Aorta (tissue), 5 donors: ENCODE measurements at regions not wholly inside any gene's neighbourhood (a gene's known extent, or its start where the extent isn't known, plus 50 kb on each side); places are given as distances from the start of the nearest gene placed in this dataset.

Source experiments
- ATAC-seq: fragments of 200-7000 bp; cut with Tn5 transposase; one replicate; pipeline ENCODE4 v1.9.1; 2022; ENCODE audit warnings: moderate library complexity; ENCODE audit not compliant: low FRiP score
- DNase-seq, 2 donors: peaks; one replicate each; pipeline ENCODE4 v3.0.0-alpha.2; 2020
- H3K27ac ChIP-seq, 2 donors: one replicate each; pipeline ENCODE4 v1.5.1; 2013; ENCODE audit warnings: low read length in 2 of 2, mild to moderate bottlenecking in 2 of 2, moderate library complexity in 2 of 2, control low read depth in 1 of 2, inconsistent platforms in 1 of 2, low read depth in 1 of 2
- H3K27me3 ChIP-seq, 2 donors: one replicate each; pipeline ENCODE4 v1.6.1; 2013; ENCODE audit warnings: control low read depth in 1 of 2, low read length in 1 of 2, mild to moderate bottlenecking in 1 of 2, moderate library complexity in 1 of 2; ENCODE audit not compliant: insufficient read depth in 2 of 2, control insufficient read depth in 1 of 2
- H3K36me3 ChIP-seq, 2 donors: one replicate each; pipeline ENCODE4 v1.6.1; 2013; ENCODE audit warnings: control low read depth in 1 of 2, low read length in 1 of 2, mild to moderate bottlenecking in 1 of 2; ENCODE audit not compliant: insufficient read depth in 2 of 2, control insufficient read depth in 1 of 2
- H3K4me1 ChIP-seq, 2 donors: one replicate each; pipeline ENCODE4 v1.6.1; 2013; ENCODE audit warnings: low read length in 2 of 2, control low read depth in 1 of 2, mild to moderate bottlenecking in 1 of 2, moderate library complexity in 1 of 2; ENCODE audit not compliant: insufficient read depth in 2 of 2, control insufficient read depth in 1 of 2
- H3K4me3 ChIP-seq, 2 donors: one replicate each; pipeline ENCODE4 v1.5.1; 2013; ENCODE audit warnings: low read length in 2 of 2, control low read depth in 1 of 2, mild to moderate bottlenecking in 1 of 2
- H3K9me3 ChIP-seq: one replicate; pipeline ENCODE4 v1.6.1; 2013; ENCODE audit warnings: mild to moderate bottlenecking, low read length; ENCODE audit not compliant: control insufficient read depth
- WGBS, 2 donors: extraction: QIAGEN DNeasy Blood & Tissue Kit; methylation state at CpG; one replicate each; pipeline ENCODE4 v1.1.7; 2013; 5-methylcytosine and 5-hydroxymethylcytosine counted together
- intact Hi-C, 2 donors: fragments of 100-400 bp; cut with DNase I; formaldehyde crosslinking; loops; one replicate each; pipeline versions ENCODE4 v1.14.2 to v1.15.0; 2022
- donor health status: healthy with polysubstance abuse.
- donor health status: Bipolar disorder and iron deficiency.
- donor health status: DM: no; HTN: no; CAD: no.
- donor health status: DM: no; HTN: no; CAD: no.
- donor health status: DM: yes; HTN: yes; CAD: no.

DNA sequence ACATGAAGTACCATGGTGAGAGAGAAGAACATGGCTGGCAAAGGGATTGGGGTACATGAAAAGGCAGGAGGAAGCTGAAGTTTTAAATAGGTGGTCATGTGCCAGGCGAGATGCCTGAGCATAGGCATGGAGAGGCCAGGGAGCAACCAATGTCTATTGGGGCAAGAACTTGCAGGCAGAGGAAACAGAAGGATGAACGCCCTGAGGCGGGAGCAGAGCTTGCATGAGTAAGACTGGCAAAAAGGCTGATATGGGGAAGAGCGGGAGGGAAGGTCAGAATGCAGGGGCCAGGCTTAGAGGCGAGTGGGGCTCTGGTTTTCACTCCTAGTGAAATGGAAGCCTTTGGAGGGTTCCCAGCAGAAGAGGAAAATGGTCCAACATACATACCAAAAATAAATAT, 52.5 kb upstream of the VSTM5 start:
- no peaks in the 10 kb centered on the region for H3K4me1 ChIP-seq
- H3K4me3 ChIP-seq = no peak overlapping the region
- intact Hi-C loops = no loop called here
- no peaks in the 10 kb centered on the region for H3K9me3 ChIP-seq
- DNase-seq (no peak), ATAC-seq (no peak)
- no peaks in the 10 kb centered on the region for H3K36me3 ChIP-seq
- no peaks in the 10 kb centered on the region for H3K27me3 ChIP-seq
- no peak overlapping the region for H3K27ac ChIP-seq
- WGBS, 2 donors = 77 to 80% methylated on average over 5 of the region's 5 CpGs

DNA sequence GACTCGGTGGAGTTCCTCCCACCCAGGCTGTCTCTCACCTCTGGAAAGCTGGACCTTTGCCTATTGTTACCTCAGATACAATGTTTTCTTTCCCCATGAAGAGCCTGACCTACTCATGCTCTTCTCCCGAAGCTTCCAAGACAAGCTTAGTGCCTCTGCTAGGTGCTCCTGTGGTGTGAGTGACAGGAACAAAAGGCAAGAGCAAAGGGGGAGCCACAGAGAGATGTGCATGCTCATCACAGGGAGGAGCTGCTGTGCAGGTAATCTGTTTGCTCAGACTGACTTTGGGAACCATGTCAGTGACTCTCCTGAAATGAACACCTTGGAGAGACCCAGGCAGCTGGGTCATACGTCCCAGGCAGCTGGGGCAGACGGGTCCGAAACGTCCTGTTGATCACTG, 53.6 kb upstream of the VSTM5 start:
- no peaks in the 10 kb centered on the region for H3K4me1 ChIP-seq
- ATAC-seq (no peak), DNase-seq (no peak)
- H3K27me3 ChIP-seq = no peaks in the 10 kb centered on the region
- H3K9me3 ChIP-seq = no peaks in the 10 kb centered on the region
- H3K36me3 ChIP-seq = no peaks in the 10 kb centered on the region
- H3K4me3 ChIP-seq = no peak overlapping the region
- no peak overlapping the region for H3K27ac ChIP-seq
- 55% methylated on average over 6 of the region's 6 CpGs for WGBS, 2 donors
- intact Hi-C loops = no loop called here

DNA sequence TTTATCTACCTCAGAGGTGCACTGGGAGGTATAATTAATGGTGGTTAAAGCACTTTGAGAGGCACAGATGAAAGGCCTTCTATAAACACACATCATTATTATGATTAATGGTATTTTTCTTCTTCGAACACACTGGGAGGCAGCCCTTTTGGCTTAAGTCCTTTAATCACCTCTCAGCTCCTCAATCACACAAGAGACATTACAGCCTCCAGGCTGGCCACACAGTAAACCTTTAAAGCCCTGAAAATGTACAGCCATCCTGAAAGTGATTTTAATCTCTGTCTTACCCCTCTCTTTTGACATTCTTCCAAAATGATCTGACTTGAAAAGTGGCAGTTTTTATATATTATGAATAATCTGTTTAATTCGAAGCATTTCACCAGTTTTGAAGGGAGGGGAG, 54.3 kb upstream of the VSTM5 start:
- DNase-seq = no peak
- no peaks in the 10 kb centered on the region for H3K9me3 ChIP-seq
- no peaks in the 10 kb centered on the region for H3K4me1 ChIP-seq
- ATAC-seq = no peak
- intact Hi-C loops = no loop called here
- no peaks in the 10 kb centered on the region for H3K27me3 ChIP-seq
- no peaks in the 10 kb centered on the region for H3K36me3 ChIP-seq
- 64 to 67% methylated on average over 2 of the region's 2 CpGs for WGBS, 2 donors
- H3K27ac ChIP-seq = no peak overlapping the region
- no peak overlapping the region for H3K4me3 ChIP-seq

- no peak for DNase-seq
- intact Hi-C loops = no loop called here
- no peak for ATAC-seq
- H3K4me3 ChIP-seq = no peak overlapping the region
- H3K4me1 ChIP-seq = no peaks in the 10 kb centered on the region
- no peaks in the 10 kb centered on the region for H3K27me3 ChIP-seq
- 72 to 76% methylated on average over 3 of the region's 3 CpGs for WGBS, 2 donors
- H3K27ac ChIP-seq = no peak overlapping the region
- H3K9me3 ChIP-seq = no peaks in the 10 kb centered on the region
- H3K36me3 ChIP-seq = no peaks in the 10 kb centered on the region
Observed at GRCh38 chr11:93905384-93905783, 55.0 kb upstream of the VSTM5 start.

DNA sequence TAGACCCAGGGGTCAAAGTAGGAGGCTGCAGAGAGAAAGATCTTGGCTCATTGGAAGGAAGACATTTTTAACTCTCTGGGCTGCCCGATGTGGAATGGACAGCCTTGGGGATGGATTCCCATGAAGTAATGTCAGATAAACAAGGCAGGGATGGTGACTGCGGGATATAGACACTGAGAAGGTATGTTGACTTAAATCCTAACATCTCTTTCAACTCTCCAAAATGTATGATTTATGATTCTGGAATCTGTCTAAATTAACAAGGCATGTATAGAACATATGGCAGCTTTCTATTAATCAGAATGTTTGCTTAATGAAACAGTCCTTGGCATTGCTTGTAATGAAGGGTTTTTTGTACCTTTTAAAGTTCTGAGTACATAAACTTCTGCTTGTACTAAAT, 56.1 kb upstream of the VSTM5 start:
- WGBS, 2 donors = 46 to 52% methylated on average over 2 of the region's 2 CpGs
- DNase-seq = no peak
- H3K4me1 ChIP-seq = no peaks in the 10 kb centered on the region
- H3K27ac ChIP-seq = no peak overlapping the region
- intact Hi-C loops = no loop called here
- ATAC-seq = no peak
- H3K9me3 ChIP-seq = no peaks in the 10 kb centered on the region
- no peak overlapping the region for H3K4me3 ChIP-seq
- H3K36me3 ChIP-seq = no peaks in the 10 kb centered on the region
- H3K27me3 ChIP-seq = no peaks in the 10 kb centered on the region

GRCh38 chr11:93907901-93908300, 57.5 kb upstream of the VSTM5 start:
- Histone ChIP-seq H3K27ac (peak overlapping the region in 1 of 2 donors; percentile 8), H3K36me3 (no peaks in the 10 kb centered on the region), H3K27me3 (no peaks in the 10 kb centered on the region), H3K9me3 (no peaks in the 10 kb centered on the region), H3K4me3 (no peak overlapping the region), H3K4me1 (no peaks in the 10 kb centered on the region)
- intact Hi-C loops = no loop called here
- no peak for DNase-seq
- WGBS, 2 donors = 46 to 60% methylated on average over 1 of the region's 1 CpG
- no peak for ATAC-seq

DNA sequence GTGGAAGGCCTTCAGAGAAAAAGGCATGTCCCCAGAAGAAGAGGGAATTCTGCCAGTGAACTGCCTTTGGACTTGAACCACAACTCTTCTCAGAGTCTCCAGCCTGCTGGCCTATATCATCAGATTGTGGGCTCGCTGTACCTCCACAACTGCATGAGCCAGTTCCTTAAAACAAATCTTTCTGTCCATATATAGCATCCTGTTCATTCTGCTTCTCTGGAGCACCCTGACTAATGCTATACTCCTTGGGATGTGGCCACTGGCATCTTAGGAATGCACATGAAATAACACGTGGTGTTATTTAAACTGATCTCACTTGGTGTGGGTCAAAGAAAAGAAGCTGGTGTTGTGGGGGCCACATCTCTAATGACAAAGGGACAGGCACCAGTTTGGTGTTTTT, 58.3 kb upstream of the VSTM5 start:
- Histone ChIP-seq H3K27ac (peak overlapping the region in 1 of 2 donors; percentile 66), H3K9me3 (no peaks in the 10 kb centered on the region), H3K4me3 (no peak overlapping the region), H3K4me1 (no peaks in the 10 kb centered on the region), H3K27me3 (no peaks in the 10 kb centered on the region), H3K36me3 (no peaks in the 10 kb centered on the region)
- intact Hi-C loops = no loop called here
- DNase-seq (no peak), ATAC-seq (no peak)
- 4 to 7% methylated on average over 2 of the region's 2 CpGs for WGBS, 2 donors

- intact Hi-C loops = no loop called here
- WGBS, 2 donors = 76 to 79% methylated on average over 5 of the region's 5 CpGs
- H3K36me3 ChIP-seq = no peaks in the 10 kb centered on the region
- H3K27me3 ChIP-seq = peaks cover 0 to 2% of the 10 kb centered on the region in 2 donors
- DNase-seq (no peak), ATAC-seq (no peak)
- no peaks in the 10 kb centered on the region for H3K9me3 ChIP-seq
- H3K4me3 ChIP-seq = no peak overlapping the region
- H3K27ac ChIP-seq = no peak overlapping the region
- no peaks in the 10 kb centered on the region for H3K4me1 ChIP-seq
Observed at GRCh38 chr11:93917673-93918072, 67.3 kb upstream of the VSTM5 start.

- ATAC-seq = no peak
- H3K4me3 ChIP-seq = no peak overlapping the region
- H3K27ac ChIP-seq = no peak overlapping the region
- H3K4me1 ChIP-seq = no peaks in the 10 kb centered on the region
- H3K27me3 ChIP-seq = peaks cover 0 to 2% of the 10 kb centered on the region in 2 donors
- H3K9me3 ChIP-seq = no peaks in the 10 kb centered on the region
- intact Hi-C loops = no loop called here
- DNase-seq = no peak
- H3K36me3 ChIP-seq = no peaks in the 10 kb centered on the region
- 28 to 48% methylated on average over 7 of the region's 7 CpGs for WGBS, 2 donors
Observed at GRCh38 chr11:93921695-93922468, 71.5 kb upstream of the VSTM5 start.
